HG03432 (cell line): ENCODE measurements at regions not wholly inside any gene's neighbourhood (a gene's known extent, or its start where the extent isn't known, plus 50 kb on each side); places are given as distances from the start of the nearest gene placed in this dataset.

ENCODE experiments used
- ATAC-seq: cut with Tn5 transposase; IDR thresholded peaks from one replicate; pipeline ENCODE4 v1.9.1; 2021; ENCODE audit warnings: mild to moderate bottlenecking, moderate library complexity; ENCODE audit not compliant: unreplicated experiment

- ATAC-seq = no peak
Measured at GRCh38 chr2:217107480-217107879, 247.6 kb upstream of the TNP1 start.

- ATAC-seq = no peak
Measured at GRCh38 chr2:217106650-217107014, 246.8 kb upstream of the TNP1 start.

- no peak for ATAC-seq
Measured at GRCh38 chr2:217105733-217106649, 246.1 kb upstream of the TNP1 start.

GRCh38 chr2:217103752-217104545, 244.1 kb upstream of the TNP1 start:
- ATAC-seq = no peak

GRCh38 chr2:217102956-217103355, 243.1 kb upstream of the TNP1 start:
- no peak for ATAC-seq

- ATAC-seq = peak; percentile 60
Measured at GRCh38 chr2:217101972-217102371, 242.1 kb upstream of the TNP1 start.

GRCh38 chr2:217099561-217099960, 239.7 kb upstream of the TNP1 start:
- no peak for ATAC-seq

GRCh38 chr2:217098435-217098834, 238.6 kb upstream of the TNP1 start:
- ATAC-seq = no peak

GRCh38 chr2:217097346-217097745, 237.5 kb upstream of the TNP1 start:
- ATAC-seq = no peak

- no peak for ATAC-seq
Measured at GRCh38 chr2:217096474-217097225, 236.8 kb upstream of the TNP1 start.

- ATAC-seq = no peak
Measured at GRCh38 chr2:217095511-217096205, 235.8 kb upstream of the TNP1 start.

GRCh38 chr2:217092710-217093379, 233.0 kb upstream of the TNP1 start:
- ATAC-seq = no peak

GRCh38 chr2:217091531-217091930, 231.7 kb upstream of the TNP1 start:
- ATAC-seq = no peak

GRCh38 chr2:217090884-217091283, 231.0 kb upstream of the TNP1 start:
- ATAC-seq = no peak

- peak; percentile 85 for ATAC-seq
Measured at GRCh38 chr2:217090024-217090473, 230.2 kb upstream of the TNP1 start.

- ATAC-seq = no peak
Measured at GRCh38 chr2:217086718-217087117, 226.9 kb upstream of the TNP1 start.

GRCh38 chr2:217086038-217086522, 226.2 kb upstream of the TNP1 start:
- no peak for ATAC-seq

GRCh38 chr2:217085543-217085942, 225.7 kb upstream of the TNP1 start:
- no peak for ATAC-seq

- ATAC-seq = no peak
Measured at GRCh38 chr2:217081799-217082198, 221.9 kb upstream of the TNP1 start.

- no peak for ATAC-seq
Measured at GRCh38 chr2:217079165-217079564, 219.3 kb upstream of the TNP1 start.
